ENCODE measurements at regions not wholly inside any gene's neighbourhood (a gene's known extent, or its start where the extent isn't known, plus 50 kb on each side); places are given as distances from the start of the nearest gene placed in this dataset.

DNA sequence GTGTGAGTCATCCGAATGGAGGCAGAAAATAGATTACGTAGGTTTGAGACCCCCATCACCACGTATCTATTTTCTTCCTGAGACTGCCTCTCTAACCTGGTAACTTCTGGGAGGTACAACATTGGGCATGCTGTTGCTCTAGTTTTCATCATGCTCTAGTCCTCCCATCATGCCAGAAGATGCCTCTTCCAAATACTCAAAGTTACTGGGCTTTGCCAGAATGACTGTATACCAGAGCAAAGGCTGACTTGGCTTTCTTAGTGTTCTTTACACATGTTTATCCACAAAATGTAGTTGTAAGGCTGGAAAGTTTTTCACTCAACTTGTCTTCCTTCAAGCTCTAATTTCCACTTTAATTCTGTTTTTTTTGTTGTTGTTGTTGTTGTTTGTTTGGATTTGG, 370.5 kb downstream of the MDFIC start:
- TF ChIP-seq POLR2A (IDR thresholded peaks at IDR 0.05; ENCODE audit: low read length) (no peak), GATA1 (IDR thresholded peaks at IDR 0.05; ENCODE audit: low read depth, low read length) (no peak)

Data from erythroblast (primary cell).